ENCODE measurements at regions not wholly inside any gene's neighbourhood (a gene's known extent, or its start where the extent isn't known, plus 50 kb on each side); places are given as distances from the start of the nearest gene placed in this dataset.

GRCh38 chr5:164832516-164832915, 1327.1 kb downstream of the MAT2B start:
- TF ChIP-seq, protein P1, sequence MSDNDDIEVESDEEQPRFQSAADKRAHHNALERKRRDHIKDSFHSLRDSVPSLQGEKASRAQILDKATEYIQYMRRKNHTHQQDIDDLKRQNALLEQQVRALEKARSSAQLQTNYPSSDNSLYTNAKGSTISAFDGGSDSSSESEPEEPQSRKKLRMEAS (IDR thresholded peaks at IDR 0.05; ENCODE audit: insufficient read depth, insufficient read length): no peak
- no peak for TF ChIP-seq POLR2AphosphoS5 (IDR thresholded peaks at IDR 0.05; ENCODE audit: insufficient read depth, low read depth, low read length)

Measured in endothelial cell of umbilical vein (primary cell).